ENCODE measurements at regions not wholly inside any gene's neighbourhood (a gene's known extent, or its start where the extent isn't known, plus 50 kb on each side); places are given as distances from the start of the nearest gene placed in this dataset.

DNA sequence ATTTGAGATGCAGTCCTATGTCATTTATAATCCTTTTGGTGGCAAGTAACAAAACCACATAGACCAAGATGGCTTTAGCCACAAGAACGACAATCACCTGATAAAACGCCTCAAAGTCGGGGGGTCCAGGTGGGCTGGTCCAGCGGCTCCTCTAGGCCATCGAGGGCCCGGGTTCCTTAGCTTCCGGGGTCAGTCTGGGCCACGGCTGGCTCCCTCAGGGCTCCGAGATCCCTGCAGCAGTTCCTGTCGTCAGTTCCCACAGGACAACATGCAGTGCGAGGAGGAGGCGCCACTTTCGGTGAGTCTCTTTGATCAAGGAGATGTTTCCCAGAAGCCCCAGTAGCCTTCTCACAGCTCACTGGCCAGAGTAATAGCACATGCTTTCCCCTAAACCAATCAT lies 574.6 kb downstream of the AACS start:
- H3K4me3 ChIP-seq (replicated peaks; ENCODE audit: insufficient read depth, low read length) = no peak overlapping the region
- H3K27me3 ChIP-seq (ENCODE audit: insufficient read depth, poor library complexity, severe bottlenecking) = no peaks in the 10 kb centered on the region
- no peak for DNase-seq (ENCODE audit: low read depth in 1 of 2, low spot score in 1 of 2)
- no peak overlapping the region for H3K27ac ChIP-seq (replicated peaks)
- TF ChIP-seq GABPA (IDR thresholded peaks at IDR 0.05; ENCODE audit: low read depth) (no peak), SPI1 (IDR thresholded peaks at IDR 0.05; ENCODE audit: borderline replicate concordance, low read depth) (no peak), POLR2AphosphoS5 (IDR thresholded peaks at IDR 0.05; ENCODE audit: low read depth) (no peak)
- TF ChIP-seq, protein P1, sequence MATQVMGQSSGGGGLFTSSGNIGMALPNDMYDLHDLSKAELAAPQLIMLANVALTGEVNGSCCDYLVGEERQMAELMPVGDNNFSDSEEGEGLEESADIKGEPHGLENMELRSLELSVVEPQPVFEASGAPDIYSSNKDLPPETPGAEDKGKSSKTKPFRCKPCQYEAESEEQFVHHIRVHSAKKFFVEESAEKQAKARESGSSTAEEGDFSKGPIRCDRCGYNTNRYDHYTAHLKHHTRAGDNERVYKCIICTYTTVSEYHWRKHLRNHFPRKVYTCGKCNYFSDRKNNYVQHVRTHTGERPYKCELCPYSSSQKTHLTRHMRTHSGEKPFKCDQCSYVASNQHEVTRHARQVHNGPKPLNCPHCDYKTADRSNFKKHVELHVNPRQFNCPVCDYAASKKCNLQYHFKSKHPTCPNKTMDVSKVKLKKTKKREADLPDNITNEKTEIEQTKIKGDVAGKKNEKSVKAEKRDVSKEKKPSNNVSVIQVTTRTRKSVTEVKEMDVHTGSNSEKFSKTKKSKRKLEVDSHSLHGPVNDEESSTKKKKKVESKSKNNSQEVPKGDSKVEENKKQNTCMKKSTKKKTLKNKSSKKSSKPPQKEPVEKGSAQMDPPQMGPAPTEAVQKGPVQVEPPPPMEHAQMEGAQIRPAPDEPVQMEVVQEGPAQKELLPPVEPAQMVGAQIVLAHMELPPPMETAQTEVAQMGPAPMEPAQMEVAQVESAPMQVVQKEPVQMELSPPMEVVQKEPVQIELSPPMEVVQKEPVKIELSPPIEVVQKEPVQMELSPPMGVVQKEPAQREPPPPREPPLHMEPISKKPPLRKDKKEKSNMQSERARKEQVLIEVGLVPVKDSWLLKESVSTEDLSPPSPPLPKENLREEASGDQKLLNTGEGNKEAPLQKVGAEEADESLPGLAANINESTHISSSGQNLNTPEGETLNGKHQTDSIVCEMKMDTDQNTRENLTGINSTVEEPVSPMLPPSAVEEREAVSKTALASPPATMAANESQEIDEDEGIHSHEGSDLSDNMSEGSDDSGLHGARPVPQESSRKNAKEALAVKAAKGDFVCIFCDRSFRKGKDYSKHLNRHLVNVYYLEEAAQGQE (IDR thresholded peaks at IDR 0.05; ENCODE audit: insufficient replicate concordance, low read depth) = no peak
- TF ChIP-seq, protein P2, sequence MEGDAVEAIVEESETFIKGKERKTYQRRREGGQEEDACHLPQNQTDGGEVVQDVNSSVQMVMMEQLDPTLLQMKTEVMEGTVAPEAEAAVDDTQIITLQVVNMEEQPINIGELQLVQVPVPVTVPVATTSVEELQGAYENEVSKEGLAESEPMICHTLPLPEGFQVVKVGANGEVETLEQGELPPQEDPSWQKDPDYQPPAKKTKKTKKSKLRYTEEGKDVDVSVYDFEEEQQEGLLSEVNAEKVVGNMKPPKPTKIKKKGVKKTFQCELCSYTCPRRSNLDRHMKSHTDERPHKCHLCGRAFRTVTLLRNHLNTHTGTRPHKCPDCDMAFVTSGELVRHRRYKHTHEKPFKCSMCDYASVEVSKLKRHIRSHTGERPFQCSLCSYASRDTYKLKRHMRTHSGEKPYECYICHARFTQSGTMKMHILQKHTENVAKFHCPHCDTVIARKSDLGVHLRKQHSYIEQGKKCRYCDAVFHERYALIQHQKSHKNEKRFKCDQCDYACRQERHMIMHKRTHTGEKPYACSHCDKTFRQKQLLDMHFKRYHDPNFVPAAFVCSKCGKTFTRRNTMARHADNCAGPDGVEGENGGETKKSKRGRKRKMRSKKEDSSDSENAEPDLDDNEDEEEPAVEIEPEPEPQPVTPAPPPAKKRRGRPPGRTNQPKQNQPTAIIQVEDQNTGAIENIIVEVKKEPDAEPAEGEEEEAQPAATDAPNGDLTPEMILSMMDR (IDR thresholded peaks at IDR 0.05; ENCODE audit: insufficient read depth, low read length) = no peak

DNA sequence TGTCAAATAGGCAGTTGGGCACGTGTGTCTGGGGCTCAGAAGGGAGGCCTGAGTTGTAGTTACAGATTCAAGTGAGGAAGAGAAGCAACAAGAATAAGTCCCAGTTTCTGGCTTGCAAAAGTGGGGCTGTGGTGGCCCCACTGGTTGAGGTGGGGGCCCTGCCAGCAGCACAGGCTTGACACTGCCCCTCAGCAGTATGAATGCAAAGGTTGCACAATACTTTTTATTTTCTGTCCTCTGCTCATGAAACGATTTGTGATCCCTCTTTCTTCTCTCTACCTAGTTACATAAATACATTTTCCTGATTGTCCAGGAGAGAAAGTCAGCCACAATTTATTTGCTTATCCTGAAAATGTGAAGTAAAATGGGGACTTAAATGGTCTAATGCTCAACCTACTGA lies 577.8 kb downstream of the AACS start:
- TF ChIP-seq, protein P1 (IDR thresholded peaks at IDR 0.05; ENCODE audit: insufficient replicate concordance, low read depth) = no peak
- TF ChIP-seq POLR2AphosphoS5 (IDR thresholded peaks at IDR 0.05; ENCODE audit: low read depth) (no peak), SPI1 (IDR thresholded peaks at IDR 0.05; ENCODE audit: borderline replicate concordance, low read depth) (no peak), GABPA (IDR thresholded peaks at IDR 0.05; ENCODE audit: low read depth) (no peak)
- TF ChIP-seq, protein P2 (IDR thresholded peaks at IDR 0.05; ENCODE audit: insufficient read depth, low read length) = no peak
- no peak for DNase-seq (ENCODE audit: low read depth in 1 of 2, low spot score in 1 of 2)
- Histone ChIP-seq H3K27me3 (ENCODE audit: insufficient read depth, poor library complexity, severe bottlenecking) (no peaks in the 10 kb centered on the region), H3K4me3 (replicated peaks; ENCODE audit: insufficient read depth, low read length) (no peak overlapping the region), H3K27ac (replicated peaks) (no peak overlapping the region)

DNA sequence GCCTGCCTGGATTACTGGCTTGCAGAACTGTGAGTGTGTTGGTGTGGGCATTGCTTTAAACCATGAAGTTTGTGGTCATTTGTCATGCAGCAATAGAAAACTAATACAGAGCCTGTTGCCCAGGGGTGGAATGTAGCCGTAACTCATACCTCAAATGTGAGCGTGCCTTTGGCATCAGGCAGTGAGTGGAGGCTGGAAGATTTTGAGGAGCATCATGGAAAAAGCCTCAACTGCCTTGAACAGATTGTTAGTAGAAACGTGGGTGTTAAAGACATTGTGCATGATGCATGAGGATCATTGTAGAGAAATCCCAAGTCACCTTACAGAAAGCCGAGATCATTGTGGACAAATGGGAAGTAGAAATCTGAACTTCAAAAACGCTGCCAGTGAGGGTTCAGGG lies 580.5 kb downstream of the AACS start:
- Histone ChIP-seq H3K27ac (replicated peaks) (no peak overlapping the region), H3K4me3 (replicated peaks; ENCODE audit: insufficient read depth, low read length) (no peak overlapping the region), H3K27me3 (ENCODE audit: insufficient read depth, poor library complexity, severe bottlenecking) (no peaks in the 10 kb centered on the region)
- no peak for DNase-seq (ENCODE audit: low read depth in 1 of 2, low spot score in 1 of 2)
- TF ChIP-seq POLR2AphosphoS5 (IDR thresholded peaks at IDR 0.05; ENCODE audit: low read depth) (no peak), GABPA (IDR thresholded peaks at IDR 0.05; ENCODE audit: low read depth) (no peak)
- TF ChIP-seq, protein P2 (IDR thresholded peaks at IDR 0.05; ENCODE audit: insufficient read depth, low read length) = no peak
- TF ChIP-seq, protein P1 (IDR thresholded peaks at IDR 0.05; ENCODE audit: insufficient replicate concordance, low read depth) = no peak

Data from HL-60 (cell line).